Ovary (tissue), 7 donors: ENCODE measurements at regions not wholly inside any gene's neighbourhood (a gene's known extent, or its start where the extent isn't known, plus 50 kb on each side); places are given as distances from the start of the nearest gene placed in this dataset.

ENCODE experiments used
- DNase-seq, 5 donors: peaks; one replicate each; pipeline ENCODE4 v3.0.0-alpha.2; 2019 to 2020
- H3K27ac ChIP-seq, 2 donors: fragments of 200-600 bp; one replicate each; pipeline versions ENCODE4 v1.5.1 to v1.8.0; 2019 to 2022
- H3K27me3 ChIP-seq: fragments of 200-600 bp; one replicate; pipeline ENCODE4 v1.8.0; 2022
- H3K36me3 ChIP-seq: fragments of 200-600 bp; sonication (generic); one replicate; pipeline ENCODE4 v1.5.1; 2019
- H3K4me1 ChIP-seq: one replicate; pipeline ENCODE4 v1.8.1; 2013; ENCODE audit warnings: mild to moderate bottlenecking, moderate library complexity; ENCODE audit not compliant: insufficient read depth
- H3K4me3 ChIP-seq: fragments of 200-600 bp; sonication (generic); one replicate; pipeline ENCODE4 v1.5.1; 2017
- H3K9me3 ChIP-seq, 2 donors: fragments of 200-600 bp in 1 of 2; sonication (generic) in 1 of 2; one replicate each; pipeline versions ENCODE4 v1.5.1 to v1.8.1; 2013 to 2019; ENCODE audit warnings: mild to moderate bottlenecking in 1 of 2, moderate library complexity in 1 of 2
- EP300 ChIP-seq: sonication (generic); formaldehyde crosslinking; IDR thresholded peaks from one replicate; pipeline ENCODE4 v1.6.1; 2017; ENCODE audit warnings: antibody characterized with exemption
- POLR2A ChIP-seq: fragments of 450-650 bp; IDR thresholded peaks from one replicate; pipeline ENCODE4 v1.6.1; 2017; ENCODE audit warnings: antibody characterized with exemption, mild to moderate bottlenecking, moderate library complexity
- WGBS, 3 donors: extraction: QIAGEN DNeasy Blood & Tissue Kit in 1 of 3; methylation state at CpG; one replicate each; pipeline versions ENCODE4 v1.1.5 to v1.1.7; 2013 to 2017; 5-methylcytosine and 5-hydroxymethylcytosine counted together
- intact Hi-C, 4 donors: fragments of 100-400 bp; cut with DNase I; formaldehyde crosslinking; loops; one replicate each; pipeline versions ENCODE4 v1.11.0 to v1.15.1; 2022 to 2023
- TF ChIP-seq, protein P1 (sequence below), 3 donors: fragments of 450-650 bp in 2 of 3; fragments of 200-600 bp in 1 of 3; IDR thresholded peaks; one replicate each; pipeline versions ENCODE4 v1.5.1 to v1.8.0; 2016 to 2022; ENCODE audit warnings: antibody characterized with exemption in 3 of 3, mild to moderate bottlenecking in 1 of 3
- donor health status: DM: no; HTN: no; CAD: no; lungs with moderate emphysema.
- donor health status: DM: no; HTN: no; CAD: no.
- donor health status: Bipolar disorder and iron deficiency.
- donor health status: DM: no; HTN: no; CAD: no.
- donor health status: DM: yes; HTN: yes; CAD: no.

DNA sequence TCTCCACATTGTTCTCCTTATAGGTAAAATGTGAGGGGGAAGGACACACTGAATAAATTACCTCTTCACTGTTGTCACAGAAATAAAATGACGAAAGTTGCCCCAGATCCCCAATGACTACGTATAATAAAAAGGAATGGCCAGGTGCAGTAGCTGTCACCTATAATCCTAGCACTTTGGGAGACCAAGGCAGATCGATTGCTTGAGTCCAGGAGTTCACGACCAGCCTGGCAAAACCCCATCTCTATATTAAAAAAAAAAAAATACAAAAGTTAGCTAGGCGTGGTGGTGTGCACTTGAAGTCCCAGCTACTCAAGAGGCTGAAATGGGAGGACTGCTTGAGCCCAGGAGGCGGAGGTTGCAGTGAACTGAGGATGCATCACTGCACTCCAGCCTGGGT, 82.2 kb upstream of the APC start:
- no peak overlapping the region for H3K4me3 ChIP-seq
- H3K27ac ChIP-seq: no peak overlapping the region
- no peaks in the 10 kb centered on the region for H3K36me3 ChIP-seq
- 92 to 96% (median 92%) methylated on average over 6 of the region's 6 CpGs for WGBS, 3 donors
- no peaks in the 10 kb centered on the region for H3K9me3 ChIP-seq
- no peaks in the 10 kb centered on the region for H3K27me3 ChIP-seq
- no peaks in the 10 kb centered on the region for H3K4me1 ChIP-seq
- TF ChIP-seq, protein P1, sequence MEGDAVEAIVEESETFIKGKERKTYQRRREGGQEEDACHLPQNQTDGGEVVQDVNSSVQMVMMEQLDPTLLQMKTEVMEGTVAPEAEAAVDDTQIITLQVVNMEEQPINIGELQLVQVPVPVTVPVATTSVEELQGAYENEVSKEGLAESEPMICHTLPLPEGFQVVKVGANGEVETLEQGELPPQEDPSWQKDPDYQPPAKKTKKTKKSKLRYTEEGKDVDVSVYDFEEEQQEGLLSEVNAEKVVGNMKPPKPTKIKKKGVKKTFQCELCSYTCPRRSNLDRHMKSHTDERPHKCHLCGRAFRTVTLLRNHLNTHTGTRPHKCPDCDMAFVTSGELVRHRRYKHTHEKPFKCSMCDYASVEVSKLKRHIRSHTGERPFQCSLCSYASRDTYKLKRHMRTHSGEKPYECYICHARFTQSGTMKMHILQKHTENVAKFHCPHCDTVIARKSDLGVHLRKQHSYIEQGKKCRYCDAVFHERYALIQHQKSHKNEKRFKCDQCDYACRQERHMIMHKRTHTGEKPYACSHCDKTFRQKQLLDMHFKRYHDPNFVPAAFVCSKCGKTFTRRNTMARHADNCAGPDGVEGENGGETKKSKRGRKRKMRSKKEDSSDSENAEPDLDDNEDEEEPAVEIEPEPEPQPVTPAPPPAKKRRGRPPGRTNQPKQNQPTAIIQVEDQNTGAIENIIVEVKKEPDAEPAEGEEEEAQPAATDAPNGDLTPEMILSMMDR (IDR thresholded peaks at IDR 0.05): no peak
- TF ChIP-seq EP300 (no peak), POLR2A (no peak)
- no peak for DNase-seq
- intact Hi-C loops: no loop called here

DNA sequence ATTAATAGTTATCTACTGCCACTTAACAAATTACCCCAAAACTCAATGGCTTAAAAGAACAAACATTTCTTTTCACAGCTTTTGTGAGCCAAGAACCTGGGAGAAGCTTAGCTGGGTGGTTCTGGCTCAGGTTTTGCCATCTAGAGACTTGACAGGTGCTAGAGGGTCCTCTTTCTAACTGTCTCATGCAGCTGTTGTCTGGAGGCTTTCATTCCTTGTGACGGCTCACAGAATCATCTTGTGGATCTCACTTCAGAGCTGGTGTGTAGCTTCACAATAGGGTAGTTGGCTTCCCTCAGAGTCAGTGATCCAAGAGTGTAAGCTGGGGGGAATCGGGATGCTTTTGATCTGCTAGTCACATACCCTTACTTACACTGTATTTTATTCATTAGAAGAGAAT, 81.2 kb upstream of the APC start:
- Histone ChIP-seq H3K27me3 (no peaks in the 10 kb centered on the region), H3K4me1 (no peaks in the 10 kb centered on the region), H3K36me3 (no peaks in the 10 kb centered on the region), H3K27ac (no peak overlapping the region), H3K4me3 (no peak overlapping the region), H3K9me3 (no peaks in the 10 kb centered on the region)
- WGBS, 3 donors: 94 to 96% (median 96%) methylated on average over 2 of the region's 2 CpGs
- no peak for TF ChIP-seq POLR2A
- TF ChIP-seq EP300: no peak
- TF ChIP-seq, protein P1 (IDR thresholded peaks at IDR 0.05): no peak
- intact Hi-C loops: no loop called here
- no peak for DNase-seq

- 87 to 91% (median 87%) methylated on average over 3 of the region's 3 CpGs for WGBS, 3 donors
- no peak overlapping the region for H3K27ac ChIP-seq
- no peaks in the 10 kb centered on the region for H3K4me1 ChIP-seq
- no peak overlapping the region for H3K4me3 ChIP-seq
- intact Hi-C loops: no loop called here
- no peak for DNase-seq
- H3K27me3 ChIP-seq: no peaks in the 10 kb centered on the region
- TF ChIP-seq EP300 (no peak), POLR2A (no peak)
- TF ChIP-seq, protein P1 (IDR thresholded peaks at IDR 0.05): no peak
- H3K36me3 ChIP-seq: no peaks in the 10 kb centered on the region
- H3K9me3 ChIP-seq: no peaks in the 10 kb centered on the region
Observed at GRCh38 chr5:112657804-112658203, 79.9 kb upstream of the APC start.

DNA sequence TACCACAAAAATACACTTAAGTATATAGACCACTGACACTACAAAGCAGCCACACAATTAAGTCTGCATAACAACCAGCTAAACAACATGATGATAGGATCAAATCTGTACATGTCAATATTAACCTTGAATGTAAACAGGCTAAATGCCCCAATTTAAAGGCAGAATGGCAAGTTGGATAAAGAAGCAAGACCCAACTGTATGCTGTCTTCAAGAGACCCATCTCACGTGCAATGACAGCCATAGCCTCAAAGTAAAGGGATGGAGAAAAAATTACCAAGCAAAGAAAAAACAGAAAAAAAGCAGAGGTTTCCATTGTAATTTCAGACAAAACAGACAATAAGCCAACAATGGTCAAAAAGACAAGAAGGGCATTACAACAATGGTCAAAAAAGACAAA, 77.3 kb upstream of the APC start:
- intact Hi-C loops: no loop called here
- 89 to 98% (median 97%) methylated on average over 1 of the region's 1 CpG for WGBS, 3 donors
- H3K27me3 ChIP-seq: no peaks in the 10 kb centered on the region
- H3K4me3 ChIP-seq: no peak overlapping the region
- no peaks in the 10 kb centered on the region for H3K9me3 ChIP-seq
- TF ChIP-seq, protein P1 (IDR thresholded peaks at IDR 0.05): no peak
- TF ChIP-seq EP300 (no peak), POLR2A (no peak)
- H3K36me3 ChIP-seq: no peaks in the 10 kb centered on the region
- no peaks in the 10 kb centered on the region for H3K4me1 ChIP-seq
- no peak overlapping the region for H3K27ac ChIP-seq
- no peak for DNase-seq

DNA sequence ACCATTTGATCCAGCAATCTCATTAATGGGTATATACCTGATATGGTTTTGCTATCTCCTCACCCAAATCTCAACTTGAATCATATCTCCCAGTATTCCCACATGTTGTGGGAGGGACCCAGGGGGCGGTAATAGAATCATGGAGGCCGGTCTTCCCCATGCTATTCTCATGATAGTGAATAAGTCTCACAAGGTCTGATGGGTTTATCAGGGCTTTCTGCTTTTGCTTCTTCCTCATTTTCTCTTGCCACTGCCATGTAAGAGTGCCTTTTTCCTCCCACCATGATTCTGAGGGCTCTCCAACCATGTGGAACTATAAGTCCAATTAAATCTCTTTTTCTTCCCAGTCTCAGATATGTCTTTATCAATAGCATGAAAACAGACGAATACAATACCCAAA, 74.5 kb upstream of the APC start:
- no peak for DNase-seq
- no peaks in the 10 kb centered on the region for H3K27me3 ChIP-seq
- no peak overlapping the region for H3K27ac ChIP-seq
- H3K4me1 ChIP-seq: no peaks in the 10 kb centered on the region
- no peaks in the 10 kb centered on the region for H3K36me3 ChIP-seq
- TF ChIP-seq EP300 (no peak), POLR2A (no peak)
- TF ChIP-seq, protein P1 (IDR thresholded peaks at IDR 0.05): no peak
- no peaks in the 10 kb centered on the region for H3K9me3 ChIP-seq
- WGBS, 3 donors: 81 to 83% (median 83%) methylated on average over 3 of the region's 3 CpGs
- H3K4me3 ChIP-seq: no peak overlapping the region
- intact Hi-C loops: no loop called here
